HG03354 (cell line): ENCODE measurements at regions not wholly inside any gene's neighbourhood (a gene's known extent, or its start where the extent isn't known, plus 50 kb on each side); places are given as distances from the start of the nearest gene placed in this dataset.
"Not testable (repeated sequence)": the region's sequence is repeated elsewhere in the genome, so short reads cannot be mapped to it uniquely, and the experiment has no call there.

Source experiments
- ATAC-seq: cut with Tn5 transposase; IDR thresholded peaks from one replicate; pipeline ENCODE4 v1.9.1; 2021; ENCODE audit warnings: mild to moderate bottlenecking; ENCODE audit not compliant: unreplicated experiment, poor library complexity, severe bottlenecking

- ATAC-seq, result no peak
These were observed 64.7 kb upstream of the CCDC39 start for GRCh38 chr3:180743813-180744590.

DNA sequence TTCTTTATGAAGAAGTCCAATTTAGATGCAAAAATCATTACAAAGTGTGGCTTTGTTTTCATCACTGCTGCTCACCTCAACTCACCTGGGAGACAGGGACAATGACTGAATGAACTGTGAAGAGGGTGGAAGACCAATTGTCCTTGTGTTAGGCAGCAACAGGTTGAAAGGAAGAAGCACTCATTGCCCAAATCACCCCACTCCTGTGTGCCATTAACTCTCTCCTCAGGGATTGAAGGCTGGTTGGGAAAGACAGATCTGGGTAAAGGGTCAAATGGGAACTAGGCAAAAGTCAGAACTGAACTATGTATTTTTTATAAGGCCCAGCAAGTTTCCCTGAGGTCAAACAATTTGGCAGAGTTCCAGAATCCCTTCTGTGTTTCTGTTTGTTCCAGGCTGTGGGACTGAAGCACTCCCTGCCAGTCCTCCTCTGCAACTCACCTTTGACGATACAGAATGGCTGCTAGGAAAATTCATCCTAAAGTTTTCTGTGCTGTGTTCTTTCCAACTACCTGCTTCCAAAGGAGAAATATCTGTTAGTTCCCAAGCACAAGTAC is 68.6 kb upstream of the CCDC39 start:
- ATAC-seq, result no peak

DNA sequence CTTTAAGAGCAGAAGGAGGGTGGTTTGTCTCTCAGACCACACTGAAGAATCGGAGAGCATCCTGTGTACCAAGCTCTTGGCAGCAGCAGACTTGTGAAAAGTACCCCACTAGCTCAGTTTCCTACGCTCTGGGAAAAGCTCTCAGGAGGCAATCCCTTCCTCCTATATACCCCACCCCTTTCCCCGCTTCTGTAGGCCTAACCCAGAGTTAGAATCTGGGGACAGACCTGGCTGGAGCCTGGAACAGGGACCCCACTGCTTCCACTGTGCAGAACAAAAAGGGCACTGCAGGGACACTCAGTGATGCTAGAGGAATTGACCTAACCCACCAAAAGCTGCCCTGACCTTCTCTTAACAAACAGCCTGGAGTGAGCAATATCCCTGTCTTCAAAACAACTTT is 70.0 kb upstream of the CCDC39 start:
- no peak for ATAC-seq

- ATAC-seq, result no peak
These were observed 70.5 kb upstream of the CCDC39 start for GRCh38 chr3:180749796-180750195.

GRCh38 chr3:180755556-180755955 is 76.3 kb upstream of the CCDC39 start:
- no peak for ATAC-seq

GRCh38 chr3:180762866-180763265 is 83.6 kb upstream of the CCDC39 start:
- ATAC-seq, result no peak

GRCh38 chr3:180764481-180764880 is 85.2 kb upstream of the CCDC39 start:
- no peak for ATAC-seq

GRCh38 chr3:180770639-180771038 is 91.3 kb upstream of the CCDC39 start:
- ATAC-seq, result no peak

DNA sequence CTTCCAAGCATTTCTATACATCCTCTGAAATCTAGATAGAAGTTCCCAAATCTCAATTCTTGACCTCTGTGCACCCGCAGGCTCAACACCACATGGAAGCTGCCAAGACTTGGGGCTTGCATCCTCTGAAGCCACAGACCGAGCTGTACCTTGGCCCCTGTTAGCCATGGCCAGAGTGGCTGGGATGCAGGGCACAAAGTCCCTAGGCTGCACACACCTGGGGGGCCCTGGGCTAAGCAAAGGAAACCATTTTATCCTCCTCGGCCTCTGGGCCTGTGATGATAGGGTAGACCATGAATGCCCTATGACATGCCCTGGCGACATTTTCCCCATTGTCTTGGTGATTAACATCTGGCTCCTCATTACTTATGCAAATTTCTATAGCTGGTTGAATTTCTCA is 97.1 kb upstream of the CCDC39 start:
- ATAC-seq, result no peak

GRCh38 chr3:180782195-180782984 is 103.1 kb upstream of the CCDC39 start:
- ATAC-seq, result no peak

- not testable (repeated sequence) for ATAC-seq
These were observed 106.9 kb upstream of the CCDC39 start for GRCh38 chr3:180786227-180786626.

- no peak for ATAC-seq
These were observed 110.5 kb upstream of the CCDC39 start for GRCh38 chr3:180789774-180790173.

- no peak for ATAC-seq
These were observed 114.3 kb upstream of the FXR1 start for GRCh38 chr3:180798197-180798596.

GRCh38 chr3:180802837-180803236 is 109.6 kb upstream of the FXR1 start:
- no peak for ATAC-seq

- no peak for ATAC-seq
These were observed 107.6 kb upstream of the FXR1 start for GRCh38 chr3:180804916-180805315.

DNA sequence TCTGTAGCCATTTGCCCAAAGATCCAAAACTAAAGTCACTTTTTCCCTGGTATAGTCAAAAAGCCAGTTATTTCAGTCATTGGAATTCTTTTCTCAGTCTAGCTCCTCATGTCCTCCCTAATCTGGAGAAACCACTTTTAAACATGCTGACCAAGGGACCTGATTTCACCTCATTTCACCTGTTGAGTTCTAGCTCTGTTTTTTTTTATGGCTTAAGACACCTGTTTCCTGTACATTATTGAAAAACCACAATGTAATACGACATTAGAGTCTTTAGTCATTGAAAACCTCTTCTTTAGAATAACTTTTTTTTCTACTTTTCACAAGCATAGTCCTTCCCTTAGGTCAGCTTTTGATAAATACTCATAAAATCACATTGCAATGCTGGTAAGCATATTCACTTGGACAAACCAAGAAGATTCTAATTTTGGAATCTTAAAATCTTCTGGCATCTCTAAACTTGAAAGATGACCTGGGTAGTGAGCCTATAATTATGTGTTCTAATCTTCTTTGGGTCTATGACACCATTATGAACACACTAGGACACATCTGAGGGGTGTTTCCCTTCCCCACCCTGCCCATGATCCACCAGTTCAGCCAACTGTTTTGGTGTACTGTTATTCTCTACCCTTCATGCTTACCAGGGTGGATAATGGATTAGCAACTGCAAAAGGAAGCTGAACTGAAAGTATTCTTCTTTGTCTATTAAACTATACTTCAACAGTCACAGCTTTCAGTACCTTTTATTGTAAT is 103.5 kb upstream of the FXR1 start:
- ATAC-seq, result no peak

- ATAC-seq, result no peak
These were observed 92.1 kb upstream of the FXR1 start for GRCh38 chr3:180820400-180820799.

DNA sequence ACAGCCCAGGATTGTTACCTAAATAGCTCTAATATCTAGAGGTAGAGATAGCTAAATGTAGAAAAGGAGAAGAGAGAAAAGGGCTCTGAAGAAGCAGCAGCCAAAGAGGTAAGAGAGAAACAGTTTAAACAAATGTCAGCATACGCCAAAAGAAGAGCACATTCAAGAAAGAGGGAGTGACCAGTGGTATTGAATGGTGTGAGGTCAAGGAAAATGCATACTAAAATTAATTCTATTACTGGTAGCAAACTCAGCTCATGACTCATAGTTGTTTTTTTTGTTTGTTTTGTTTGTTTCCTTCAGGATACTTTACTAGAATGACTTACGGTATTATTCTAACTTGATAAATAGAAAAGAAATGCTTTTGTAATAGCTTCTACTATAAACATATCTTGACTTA is 86.5 kb upstream of the FXR1 start:
- no peak for ATAC-seq

DNA sequence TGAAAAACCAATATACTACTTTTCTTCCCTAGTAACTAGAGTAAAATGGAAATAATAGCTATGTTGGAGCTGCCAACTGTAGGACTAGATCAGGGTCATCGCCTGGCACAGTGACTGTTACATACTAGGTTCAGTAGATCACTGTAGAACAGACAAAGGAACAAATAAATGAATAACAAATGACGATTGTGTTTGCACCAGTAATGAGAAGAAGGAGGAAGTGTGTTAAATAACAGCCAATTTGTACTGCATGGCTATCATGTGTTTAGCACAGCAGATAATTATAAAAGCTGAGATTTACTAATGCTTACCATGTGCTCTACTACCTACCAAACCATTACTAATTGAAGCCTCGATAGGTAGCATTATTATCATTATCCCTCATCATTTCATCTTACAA is 85.3 kb upstream of the FXR1 start:
- ATAC-seq, result no peak

- ATAC-seq, result no peak
These were observed 84.3 kb upstream of the FXR1 start for GRCh38 chr3:180828001-180828720.
